Tibial nerve (tissue), 4 donors: ENCODE measurements at regions not wholly inside any gene's neighbourhood (a gene's known extent, or its start where the extent isn't known, plus 50 kb on each side); places are given as distances from the start of the nearest gene placed in this dataset.

Source experiments
- DNase-seq, 2 donors: peaks; one replicate each; pipeline ENCODE4 v3.0.0-alpha.2; 2019; ENCODE audit warnings: low spot score in 2 of 2
- H3K27ac ChIP-seq, 4 donors: fragments of 200-600 bp; sonication (generic) in 3 of 4; one replicate each; pipeline ENCODE4 v1.5.1; 2017 to 2019; ENCODE audit warnings: mild to moderate bottlenecking in 1 of 4
- H3K27me3 ChIP-seq, 2 donors: fragments of 200-600 bp; sonication (generic) in 1 of 2; one replicate each; pipeline versions ENCODE4 v1.5.1 to v1.6.0; 2017 to 2019
- H3K36me3 ChIP-seq, 3 donors: fragments of 200-600 bp; sonication (generic); one replicate each; pipeline ENCODE4 v1.5.1; 2018 to 2019
- H3K4me1 ChIP-seq, 4 donors: fragments of 200-600 bp; sonication (generic) in 3 of 4; one replicate each; pipeline ENCODE4 v1.5.1; 2017 to 2019
- H3K4me3 ChIP-seq, 4 donors: fragments of 200-600 bp; sonication (generic) in 3 of 4; one replicate each; pipeline ENCODE4 v1.5.1; 2017 to 2019; ENCODE audit warnings: mild to moderate bottlenecking in 1 of 4, moderate library complexity in 1 of 4
- H3K9me3 ChIP-seq, 4 donors: fragments of 200-600 bp; sonication (generic) in 3 of 4; one replicate each; pipeline ENCODE4 v1.5.1; 2017 to 2019
- EP300 ChIP-seq, 2 donors: sonication (generic); formaldehyde crosslinking; IDR thresholded peaks; one replicate each; pipeline ENCODE4 v1.6.1; 2017; ENCODE audit warnings: antibody characterized with exemption in 2 of 2, mild to moderate bottlenecking in 1 of 2
- POLR2A ChIP-seq, 2 donors: fragments of 450-650 bp; IDR thresholded peaks; one replicate each; pipeline ENCODE4 v1.6.1; 2017; ENCODE audit warnings: antibody characterized with exemption in 2 of 2, mild to moderate bottlenecking in 2 of 2, moderate library complexity in 2 of 2
- WGBS, 2 donors: methylation state at CpG; one replicate each; pipeline ENCODE4 v1.1.5; 2018; 5-methylcytosine and 5-hydroxymethylcytosine counted together
- TF ChIP-seq, protein P1 (sequence below), 5 experiments: fragments of 200-600 bp in 3 of 5; fragments of 450-650 bp in 2 of 5; sonication (generic) in 3 of 5; IDR thresholded peaks; one replicate each; pipeline ENCODE4 v1.5.1; 2016 to 2019; ENCODE audit warnings: antibody characterized with exemption in 5 of 5, mild to moderate bottlenecking in 3 of 5, moderate library complexity in 2 of 5

- 59 to 69% methylated on average over 3 of the region's 3 CpGs for WGBS, 2 donors
- Histone ChIP-seq H3K27me3 (no peaks in the 10 kb centered on the region), H3K9me3 (peaks cover 0 to 20% (median 0%) of the 10 kb centered on the region in 4 donors), H3K4me1 (no peaks in the 10 kb centered on the region), H3K4me3 (no peak overlapping the region), H3K36me3 (no peaks in the 10 kb centered on the region), H3K27ac (no peak overlapping the region)
- no peak for DNase-seq
- TF ChIP-seq, protein P1, sequence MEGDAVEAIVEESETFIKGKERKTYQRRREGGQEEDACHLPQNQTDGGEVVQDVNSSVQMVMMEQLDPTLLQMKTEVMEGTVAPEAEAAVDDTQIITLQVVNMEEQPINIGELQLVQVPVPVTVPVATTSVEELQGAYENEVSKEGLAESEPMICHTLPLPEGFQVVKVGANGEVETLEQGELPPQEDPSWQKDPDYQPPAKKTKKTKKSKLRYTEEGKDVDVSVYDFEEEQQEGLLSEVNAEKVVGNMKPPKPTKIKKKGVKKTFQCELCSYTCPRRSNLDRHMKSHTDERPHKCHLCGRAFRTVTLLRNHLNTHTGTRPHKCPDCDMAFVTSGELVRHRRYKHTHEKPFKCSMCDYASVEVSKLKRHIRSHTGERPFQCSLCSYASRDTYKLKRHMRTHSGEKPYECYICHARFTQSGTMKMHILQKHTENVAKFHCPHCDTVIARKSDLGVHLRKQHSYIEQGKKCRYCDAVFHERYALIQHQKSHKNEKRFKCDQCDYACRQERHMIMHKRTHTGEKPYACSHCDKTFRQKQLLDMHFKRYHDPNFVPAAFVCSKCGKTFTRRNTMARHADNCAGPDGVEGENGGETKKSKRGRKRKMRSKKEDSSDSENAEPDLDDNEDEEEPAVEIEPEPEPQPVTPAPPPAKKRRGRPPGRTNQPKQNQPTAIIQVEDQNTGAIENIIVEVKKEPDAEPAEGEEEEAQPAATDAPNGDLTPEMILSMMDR (IDR thresholded peaks at IDR 0.05), result no peak
- TF ChIP-seq EP300 (IDR thresholded peaks at IDR 0.05), result no peak
- TF ChIP-seq POLR2A (IDR thresholded peaks at IDR 0.05), result no peak
Observed at GRCh38 chr16:51245658-51245995, 94.6 kb upstream of the SALL1 start.

- 44 to 50% methylated on average over 24 of the region's 24 CpGs for WGBS, 2 donors
- Histone ChIP-seq H3K27me3 (no peaks in the 10 kb centered on the region), H3K9me3 (peaks cover 0 to 23% (median 0%) of the 10 kb centered on the region in 4 donors), H3K36me3 (no peaks in the 10 kb centered on the region), H3K4me1 (no peaks in the 10 kb centered on the region), H3K4me3 (no peak overlapping the region), H3K27ac (no peak overlapping the region)
- no peak for DNase-seq
- TF ChIP-seq POLR2A (IDR thresholded peaks at IDR 0.05) (no peak), EP300 (IDR thresholded peaks at IDR 0.05) (no peak)
- TF ChIP-seq, protein P1 (IDR thresholded peaks at IDR 0.05), result no peak
Observed at GRCh38 chr16:51244887-51245657, 94.0 kb upstream of the SALL1 start.

DNA sequence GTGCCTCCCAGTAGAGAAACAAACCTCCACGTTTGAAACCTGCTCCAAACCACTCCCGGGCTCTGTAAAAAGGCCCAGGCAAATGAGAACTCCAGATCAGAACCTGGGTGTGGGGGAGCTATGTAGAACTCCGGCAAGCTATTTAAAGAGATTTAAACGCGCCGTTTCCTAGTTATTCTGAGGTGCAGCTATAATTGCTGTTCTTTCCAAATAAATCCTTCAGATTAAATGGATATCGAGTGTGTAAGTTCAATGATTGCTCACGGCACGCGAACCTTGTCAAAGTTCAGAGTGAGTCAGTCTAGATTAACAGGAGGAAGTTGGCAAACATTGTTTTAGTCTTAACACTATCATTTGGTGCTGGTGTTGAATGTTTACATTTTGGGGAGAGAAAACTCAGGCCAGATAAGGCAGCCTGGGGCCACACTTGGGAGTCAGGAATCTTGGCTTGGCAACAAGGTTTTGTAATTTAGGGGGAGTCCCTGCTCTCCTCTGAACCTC is 92.9 kb upstream of the SALL1 start:
- H3K27me3 ChIP-seq, result no peaks in the 10 kb centered on the region
- WGBS, 2 donors, result 50 to 57% methylated on average over 10 of the region's 10 CpGs
- no peaks in the 10 kb centered on the region for H3K4me1 ChIP-seq
- no peak overlapping the region for H3K27ac ChIP-seq
- DNase-seq, result no peak
- no peak overlapping the region for H3K4me3 ChIP-seq
- TF ChIP-seq POLR2A (IDR thresholded peaks at IDR 0.05) (no peak), EP300 (IDR thresholded peaks at IDR 0.05) (no peak)
- TF ChIP-seq, protein P1 (IDR thresholded peaks at IDR 0.05), result no peak
- H3K9me3 ChIP-seq, result peaks cover 0 to 19% (median 0%) of the 10 kb centered on the region in 4 donors
- no peaks in the 10 kb centered on the region for H3K36me3 ChIP-seq

DNA sequence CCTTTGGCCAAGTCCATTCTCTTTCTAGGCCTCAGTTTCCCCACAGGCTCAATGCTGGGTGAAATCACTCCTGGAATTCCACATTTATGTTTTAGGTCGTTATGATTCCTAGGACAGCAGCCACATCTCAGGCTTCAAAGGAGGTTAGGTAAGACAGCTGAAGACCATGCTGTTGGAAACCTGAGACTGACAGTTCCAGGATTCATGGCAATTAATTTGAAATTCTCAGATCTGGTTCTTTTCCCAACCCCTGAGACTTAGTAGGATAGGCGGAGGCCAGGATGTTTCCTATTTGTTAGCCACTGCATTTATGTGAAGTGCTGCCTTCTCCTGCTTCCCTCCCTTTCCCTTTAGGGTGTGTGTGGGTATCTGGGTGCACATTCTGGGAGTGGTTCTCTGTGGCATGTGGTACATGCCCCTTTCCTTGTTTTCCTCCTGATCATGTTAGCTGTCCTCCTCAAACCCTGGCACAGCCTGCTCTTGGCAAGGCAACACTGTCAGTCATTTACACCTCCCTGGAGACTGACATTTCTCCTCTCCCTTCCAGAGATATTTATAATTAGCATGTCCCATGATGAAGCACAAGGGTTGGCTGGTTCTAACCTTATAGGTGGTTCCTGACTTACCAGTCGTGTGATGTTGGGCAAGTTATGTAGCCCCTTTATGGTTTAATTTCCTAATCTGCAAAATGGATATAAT is 91.4 kb upstream of the SALL1 start:
- 73 to 83% methylated on average over 3 of the region's 3 CpGs for WGBS, 2 donors

More for the DNA sequence above, 91.4 kb upstream of the SALL1 start:
- TF ChIP-seq, protein P1 (IDR thresholded peaks at IDR 0.05), result no peak
- TF ChIP-seq EP300 (IDR thresholded peaks at IDR 0.05), result no peak
- TF ChIP-seq POLR2A (IDR thresholded peaks at IDR 0.05), result no peak
- H3K27ac ChIP-seq, result no peak overlapping the region
- no peaks in the 10 kb centered on the region for H3K36me3 ChIP-seq
- no peaks in the 10 kb centered on the region for H3K4me1 ChIP-seq
- no peak for DNase-seq
- no peaks in the 10 kb centered on the region for H3K27me3 ChIP-seq
- H3K4me3 ChIP-seq, result no peak overlapping the region
- peaks cover 0 to 11% (median 0%) of the 10 kb centered on the region in 4 donors for H3K9me3 ChIP-seq
